T-helper 1 cell treated with Interleukin-12 subunit alpha and Interleukin-12 subunit beta and Interleukin-4 antibody, amounts not matched to agents 30 μg/mL and 1 μg/mL, for 36 hours (primary cell): ENCODE measurements at regions not wholly inside any gene's neighbourhood (a gene's known extent, or its start where the extent isn't known, plus 50 kb on each side); places are given as distances from the start of the nearest gene placed in this dataset.

ENCODE experiments used
- H3K27ac Mint-ChIP-seq: one replicate; pipeline ENCODE4 v1.8.0; 2021; ENCODE audit warnings: mild to moderate bottlenecking, mixed read lengths
- H3K27me3 Mint-ChIP-seq: one replicate; pipeline ENCODE4 v1.8.0; 2021; ENCODE audit warnings: low read depth, mixed read lengths
- H3K36me3 Mint-ChIP-seq: one replicate; pipeline ENCODE4 v1.8.0; 2021; ENCODE audit warnings: low read depth, mixed read lengths
- H3K4me1 Mint-ChIP-seq: one replicate; pipeline ENCODE4 v1.8.0; 2021; ENCODE audit warnings: low read depth, mixed read lengths
- H3K4me3 Mint-ChIP-seq: one replicate; pipeline ENCODE4 v1.8.0; 2021; ENCODE audit warnings: mild to moderate bottlenecking, moderate library complexity, mixed read lengths
- H3K9me3 Mint-ChIP-seq: one replicate; pipeline ENCODE4 v1.8.0; 2021; ENCODE audit warnings: mixed read lengths

GRCh38 chr1:57887964-57888491 is 464.2 kb upstream of the DAB1 start:
- Mint-ChIP-seq H3K4me3 (no peak overlapping the region), H3K36me3 (no peaks in the 10 kb centered on the region), H3K4me1 (no peaks in the 10 kb centered on the region), H3K27ac (no peak overlapping the region), H3K27me3 (no peaks in the 10 kb centered on the region), H3K9me3 (no peaks in the 10 kb centered on the region)

DNA sequence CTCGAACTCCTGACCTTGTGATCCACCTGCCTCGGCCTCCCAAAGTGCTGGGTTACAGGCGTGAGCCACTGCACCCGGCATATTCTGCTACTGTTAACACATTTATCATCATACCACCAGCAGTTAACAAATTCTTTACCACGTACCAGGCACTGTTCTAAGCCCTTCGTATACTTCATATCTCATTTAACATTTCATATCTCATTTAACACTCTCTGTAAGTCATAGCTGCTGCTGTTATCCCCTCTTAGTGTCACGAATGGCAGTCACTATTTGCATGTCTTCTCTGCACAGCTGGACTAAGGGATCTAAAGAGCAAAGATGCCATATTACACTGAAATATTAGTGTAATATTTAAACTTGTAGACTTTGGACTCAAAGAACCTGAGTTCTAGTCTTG is 462.5 kb upstream of the DAB1 start:
- H3K9me3 Mint-ChIP-seq, result no peaks in the 10 kb centered on the region
- H3K27me3 Mint-ChIP-seq, result no peaks in the 10 kb centered on the region
- H3K36me3 Mint-ChIP-seq, result no peaks in the 10 kb centered on the region
- no peak overlapping the region for H3K27ac Mint-ChIP-seq
- H3K4me1 Mint-ChIP-seq, result no peaks in the 10 kb centered on the region
- H3K4me3 Mint-ChIP-seq, result no peak overlapping the region

- H3K27me3 Mint-ChIP-seq, result no peaks in the 10 kb centered on the region
- no peaks in the 10 kb centered on the region for H3K36me3 Mint-ChIP-seq
- no peak overlapping the region for H3K4me3 Mint-ChIP-seq
- H3K4me1 Mint-ChIP-seq, result no peaks in the 10 kb centered on the region
- no peaks in the 10 kb centered on the region for H3K9me3 Mint-ChIP-seq
- no peak overlapping the region for H3K27ac Mint-ChIP-seq
Measured at GRCh38 chr1:57883642-57883995, 459.8 kb upstream of the DAB1 start.

DNA sequence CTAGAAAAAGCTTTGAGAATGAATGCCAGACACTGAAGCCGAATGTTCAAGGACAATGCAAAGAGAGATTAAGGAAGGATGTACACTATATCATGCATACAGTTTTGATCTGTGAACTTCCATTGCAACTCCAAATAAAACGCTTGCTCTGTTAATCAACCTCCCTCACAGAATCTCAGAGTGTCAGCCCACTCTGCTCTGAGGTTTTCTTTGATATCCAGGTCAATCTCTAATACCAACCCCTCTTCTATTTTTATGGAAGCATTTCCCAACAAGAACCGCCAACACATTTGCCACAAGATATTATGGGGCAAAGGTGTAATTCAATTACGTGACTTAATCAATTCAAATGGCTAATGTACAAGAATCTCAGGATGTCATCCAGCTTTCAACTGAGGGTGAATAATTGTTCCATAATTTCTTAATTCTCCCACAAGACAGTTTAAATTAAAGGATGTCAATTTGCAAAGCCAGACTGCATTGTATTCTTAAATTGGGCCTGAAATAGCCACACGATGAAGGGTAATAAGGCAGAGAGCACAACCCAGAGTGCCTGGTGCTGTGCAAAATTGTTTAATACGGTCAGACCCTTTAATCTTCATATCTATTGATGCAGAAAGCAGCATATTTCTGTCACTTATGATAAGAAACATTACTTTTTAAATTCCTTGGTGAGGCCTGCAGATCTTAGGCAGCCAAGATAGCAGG is 459.2 kb upstream of the DAB1 start:
- Mint-ChIP-seq H3K9me3 (no peaks in the 10 kb centered on the region), H3K4me1 (no peaks in the 10 kb centered on the region), H3K27ac (no peak overlapping the region), H3K27me3 (no peaks in the 10 kb centered on the region), H3K36me3 (no peaks in the 10 kb centered on the region), H3K4me3 (no peak overlapping the region)

- Mint-ChIP-seq H3K4me3 (no peak overlapping the region), H3K9me3 (no peaks in the 10 kb centered on the region), H3K36me3 (no peaks in the 10 kb centered on the region), H3K27me3 (no peaks in the 10 kb centered on the region), H3K27ac (no peak overlapping the region), H3K4me1 (no peaks in the 10 kb centered on the region)
Measured at GRCh38 chr1:57882072-57882471, 458.2 kb upstream of the DAB1 start.

DNA sequence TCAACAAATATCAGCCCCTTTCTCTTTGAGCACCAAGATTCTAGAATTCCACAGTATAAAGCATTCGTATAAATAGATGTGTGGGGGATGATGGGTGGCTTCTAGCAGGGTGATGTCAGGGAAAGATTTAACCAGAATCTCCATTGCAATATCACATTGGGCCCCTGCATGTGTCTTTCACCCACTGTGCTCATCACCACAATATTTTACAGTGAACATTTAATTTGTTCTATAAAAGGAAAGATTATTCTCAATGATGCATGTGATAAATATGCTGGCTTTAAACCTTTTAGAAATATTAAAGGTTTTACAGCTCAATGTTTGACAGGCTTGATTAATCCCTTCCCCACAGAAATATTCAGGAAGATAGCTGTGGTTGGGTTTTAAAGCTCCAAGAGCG is 457.8 kb upstream of the DAB1 start:
- Mint-ChIP-seq H3K27ac (no peak overlapping the region), H3K9me3 (no peaks in the 10 kb centered on the region), H3K36me3 (no peaks in the 10 kb centered on the region), H3K4me1 (no peaks in the 10 kb centered on the region), H3K27me3 (no peaks in the 10 kb centered on the region), H3K4me3 (no peak overlapping the region)

DNA sequence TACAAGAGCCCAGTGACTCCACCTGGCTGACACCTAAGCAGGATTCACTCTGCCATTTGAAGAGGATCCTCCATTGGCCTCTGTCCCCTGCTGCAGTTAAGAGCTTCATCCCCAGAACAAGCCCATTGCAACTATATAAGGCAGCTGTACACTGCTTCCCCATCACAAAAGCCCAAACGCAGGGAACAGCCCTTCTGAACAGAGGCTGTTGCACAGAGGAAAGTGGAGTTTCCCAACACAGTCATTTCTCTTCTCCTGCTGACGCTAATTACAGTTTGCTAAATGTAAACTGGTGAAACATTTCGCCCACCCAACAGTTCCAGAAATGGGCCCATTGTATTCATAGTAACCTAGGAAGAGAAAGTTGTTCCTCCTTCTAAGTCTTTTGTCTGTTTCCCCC is 455.8 kb upstream of the DAB1 start:
- no peak overlapping the region for H3K27ac Mint-ChIP-seq
- no peaks in the 10 kb centered on the region for H3K9me3 Mint-ChIP-seq
- no peak overlapping the region for H3K4me3 Mint-ChIP-seq
- no peaks in the 10 kb centered on the region for H3K36me3 Mint-ChIP-seq
- no peaks in the 10 kb centered on the region for H3K27me3 Mint-ChIP-seq
- no peaks in the 10 kb centered on the region for H3K4me1 Mint-ChIP-seq

- H3K4me3 Mint-ChIP-seq, result no peak overlapping the region
- no peaks in the 10 kb centered on the region for H3K9me3 Mint-ChIP-seq
- H3K36me3 Mint-ChIP-seq, result no peaks in the 10 kb centered on the region
- no peak overlapping the region for H3K27ac Mint-ChIP-seq
- no peaks in the 10 kb centered on the region for H3K4me1 Mint-ChIP-seq
- H3K27me3 Mint-ChIP-seq, result no peaks in the 10 kb centered on the region
Measured at GRCh38 chr1:57874418-57874877, 450.6 kb upstream of the DAB1 start.

DNA sequence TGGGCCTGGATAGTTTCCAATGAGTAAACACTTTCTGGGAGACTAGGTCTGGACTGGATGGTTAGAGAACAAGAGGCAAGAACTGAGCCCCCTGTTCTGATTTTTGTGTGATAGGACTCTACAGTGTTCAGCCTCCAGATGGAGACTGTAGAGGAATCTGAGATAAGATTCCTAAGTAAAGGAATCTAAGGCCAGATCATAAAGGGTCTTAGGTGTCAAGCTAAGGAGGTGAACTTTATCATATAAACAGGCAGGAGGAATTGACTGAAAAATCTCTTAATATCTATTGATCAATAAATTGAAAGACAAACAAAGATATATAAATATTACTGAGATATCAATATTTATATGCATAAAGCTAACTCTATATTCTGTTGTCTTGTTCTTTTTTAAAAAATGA is 449.1 kb upstream of the DAB1 start:
- no peaks in the 10 kb centered on the region for H3K36me3 Mint-ChIP-seq
- H3K9me3 Mint-ChIP-seq, result no peaks in the 10 kb centered on the region
- H3K27ac Mint-ChIP-seq, result no peak overlapping the region
- no peaks in the 10 kb centered on the region for H3K27me3 Mint-ChIP-seq
- no peaks in the 10 kb centered on the region for H3K4me1 Mint-ChIP-seq
- no peak overlapping the region for H3K4me3 Mint-ChIP-seq

- Mint-ChIP-seq H3K27me3 (no peaks in the 10 kb centered on the region), H3K27ac (no peak overlapping the region), H3K36me3 (no peaks in the 10 kb centered on the region), H3K9me3 (no peaks in the 10 kb centered on the region), H3K4me3 (no peak overlapping the region), H3K4me1 (no peaks in the 10 kb centered on the region)
Measured at GRCh38 chr1:57868908-57869307, 445.0 kb upstream of the DAB1 start.

DNA sequence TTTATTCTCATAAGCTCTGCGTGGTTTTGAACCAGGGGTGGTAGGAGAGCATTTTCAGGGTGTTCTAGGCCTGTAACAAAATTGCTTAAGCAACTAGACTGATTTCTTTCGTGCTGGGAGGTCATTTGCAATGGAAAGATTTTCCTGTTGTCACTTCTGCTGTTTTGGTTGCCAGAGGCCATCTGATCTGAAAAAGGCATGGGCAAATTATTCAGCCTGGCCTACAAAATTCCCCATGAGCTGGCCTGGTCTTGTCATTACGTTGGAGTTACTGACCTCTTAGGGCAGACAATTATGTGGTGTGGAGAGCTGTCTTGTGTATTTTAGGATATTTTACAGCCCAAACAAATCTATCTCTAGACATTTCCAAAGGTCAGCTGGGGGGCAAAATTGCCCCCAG is 444.4 kb upstream of the DAB1 start:
- Mint-ChIP-seq H3K27ac (no peak overlapping the region), H3K27me3 (no peaks in the 10 kb centered on the region), H3K9me3 (no peaks in the 10 kb centered on the region), H3K4me3 (no peak overlapping the region), H3K4me1 (no peaks in the 10 kb centered on the region), H3K36me3 (no peaks in the 10 kb centered on the region)

- no peaks in the 10 kb centered on the region for H3K4me1 Mint-ChIP-seq
- H3K36me3 Mint-ChIP-seq, result no peaks in the 10 kb centered on the region
- no peak overlapping the region for H3K4me3 Mint-ChIP-seq
- H3K9me3 Mint-ChIP-seq, result no peaks in the 10 kb centered on the region
- no peaks in the 10 kb centered on the region for H3K27me3 Mint-ChIP-seq
- H3K27ac Mint-ChIP-seq, result no peak overlapping the region
Measured at GRCh38 chr1:57866998-57867397, 443.1 kb upstream of the DAB1 start.

DNA sequence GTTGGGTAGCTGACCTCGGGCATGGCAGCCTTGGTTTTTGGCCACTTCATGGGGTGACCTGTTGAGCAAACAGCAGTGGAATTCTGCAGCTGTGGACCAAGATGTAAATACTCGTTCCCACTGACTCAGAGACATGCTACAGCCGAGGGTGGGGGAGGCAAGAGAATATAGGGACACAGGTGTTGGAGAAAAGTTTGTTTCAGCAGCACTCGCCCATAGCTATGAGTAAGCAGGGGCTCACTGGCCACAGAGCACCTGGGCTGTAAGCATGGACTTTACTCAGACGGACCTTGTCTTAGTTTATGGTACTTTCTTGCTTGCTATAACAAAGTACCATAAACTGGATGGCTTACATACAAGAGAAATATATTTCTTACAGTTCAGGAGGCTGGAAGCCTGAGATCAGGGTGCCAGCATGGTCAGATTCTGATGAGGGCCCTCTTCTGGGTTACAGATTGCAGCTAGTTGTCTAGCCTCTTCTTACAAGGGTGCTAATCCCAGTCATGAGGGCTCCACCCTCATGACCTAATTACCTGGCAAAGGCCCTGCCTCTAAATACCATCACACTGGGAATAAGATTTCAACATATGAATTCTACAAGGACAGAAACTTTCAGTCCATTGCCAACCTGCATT is 437.2 kb upstream of the DAB1 start:
- H3K4me1 Mint-ChIP-seq, result no peaks in the 10 kb centered on the region
- no peaks in the 10 kb centered on the region for H3K36me3 Mint-ChIP-seq
- no peaks in the 10 kb centered on the region for H3K9me3 Mint-ChIP-seq
- H3K4me3 Mint-ChIP-seq, result no peak overlapping the region
- H3K27ac Mint-ChIP-seq, result no peak overlapping the region
- H3K27me3 Mint-ChIP-seq, result no peaks in the 10 kb centered on the region

GRCh38 chr1:57860325-57860724 is 436.5 kb upstream of the DAB1 start:
- no peak overlapping the region for H3K4me3 Mint-ChIP-seq
- no peaks in the 10 kb centered on the region for H3K27me3 Mint-ChIP-seq
- no peaks in the 10 kb centered on the region for H3K36me3 Mint-ChIP-seq
- no peak overlapping the region for H3K27ac Mint-ChIP-seq
- H3K9me3 Mint-ChIP-seq, result no peaks in the 10 kb centered on the region
- H3K4me1 Mint-ChIP-seq, result no peaks in the 10 kb centered on the region

DNA sequence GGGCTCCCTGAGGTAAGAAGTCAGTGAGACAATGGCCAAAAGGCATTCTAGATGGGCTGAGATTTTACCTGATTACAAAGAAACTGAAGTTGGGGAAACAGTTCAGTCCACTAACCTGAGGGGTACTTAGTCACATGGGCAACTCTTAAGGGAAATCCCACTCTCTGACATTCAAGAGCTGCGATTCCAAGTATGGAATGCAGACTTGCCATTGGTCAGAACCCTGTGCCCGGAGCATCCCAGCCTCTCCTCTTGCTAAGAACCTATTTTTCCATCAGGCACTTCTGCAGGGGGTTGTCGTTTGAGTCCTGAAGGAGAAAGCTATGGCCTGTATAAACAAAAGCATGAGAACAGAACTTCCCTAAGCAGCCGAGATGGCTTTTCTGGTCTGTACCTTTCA is 434.9 kb upstream of the DAB1 start:
- Mint-ChIP-seq H3K9me3 (no peaks in the 10 kb centered on the region), H3K4me1 (no peaks in the 10 kb centered on the region), H3K27me3 (no peaks in the 10 kb centered on the region), H3K27ac (no peak overlapping the region), H3K36me3 (no peaks in the 10 kb centered on the region), H3K4me3 (no peak overlapping the region)
